G401.6 (cell line): ENCODE measurements at regions not wholly inside any gene's neighbourhood (a gene's known extent, or its start where the extent isn't known, plus 50 kb on each side); places are given as distances from the start of the nearest gene placed in this dataset.

Source experiments
- FAIRE-seq: peaks from 2 replicates; lab custom pipeline; 2012; peaks lifted over from hg19 to GRCh38; lab: Jason Lieb, UNC

DNA sequence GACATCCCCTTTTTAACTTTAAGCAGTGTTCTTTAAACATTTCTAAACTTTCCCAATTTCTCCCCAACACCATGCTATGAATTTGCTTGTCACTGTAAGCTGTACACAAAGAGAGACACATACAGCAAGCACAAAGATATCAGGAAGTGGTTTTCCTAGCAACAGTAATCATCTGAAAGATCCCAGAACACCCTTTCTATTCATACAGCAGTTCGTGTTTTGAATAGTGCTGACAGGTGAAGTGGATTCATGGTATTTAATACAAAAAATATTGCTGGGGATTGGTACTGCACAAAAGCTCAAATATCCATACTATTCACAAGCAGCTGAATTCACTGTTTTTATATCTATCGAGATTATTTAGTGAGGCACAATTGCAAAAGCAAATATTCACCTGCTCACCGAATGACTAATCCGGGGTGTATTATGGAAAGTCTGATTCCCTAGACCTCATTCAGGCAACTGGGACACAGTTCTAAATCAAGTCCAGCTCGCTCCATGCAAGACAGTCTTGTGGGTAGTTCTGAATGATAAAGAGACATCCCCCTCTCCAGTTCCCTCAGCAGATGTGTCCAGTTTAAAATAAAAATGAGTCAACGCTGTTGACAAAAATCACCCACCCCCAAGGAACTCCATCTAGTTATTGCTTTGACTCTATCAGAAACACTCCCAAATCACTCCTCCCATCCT lies 107.1 kb upstream of the TSHZ2 start:
- FAIRE-seq: no peak

DNA sequence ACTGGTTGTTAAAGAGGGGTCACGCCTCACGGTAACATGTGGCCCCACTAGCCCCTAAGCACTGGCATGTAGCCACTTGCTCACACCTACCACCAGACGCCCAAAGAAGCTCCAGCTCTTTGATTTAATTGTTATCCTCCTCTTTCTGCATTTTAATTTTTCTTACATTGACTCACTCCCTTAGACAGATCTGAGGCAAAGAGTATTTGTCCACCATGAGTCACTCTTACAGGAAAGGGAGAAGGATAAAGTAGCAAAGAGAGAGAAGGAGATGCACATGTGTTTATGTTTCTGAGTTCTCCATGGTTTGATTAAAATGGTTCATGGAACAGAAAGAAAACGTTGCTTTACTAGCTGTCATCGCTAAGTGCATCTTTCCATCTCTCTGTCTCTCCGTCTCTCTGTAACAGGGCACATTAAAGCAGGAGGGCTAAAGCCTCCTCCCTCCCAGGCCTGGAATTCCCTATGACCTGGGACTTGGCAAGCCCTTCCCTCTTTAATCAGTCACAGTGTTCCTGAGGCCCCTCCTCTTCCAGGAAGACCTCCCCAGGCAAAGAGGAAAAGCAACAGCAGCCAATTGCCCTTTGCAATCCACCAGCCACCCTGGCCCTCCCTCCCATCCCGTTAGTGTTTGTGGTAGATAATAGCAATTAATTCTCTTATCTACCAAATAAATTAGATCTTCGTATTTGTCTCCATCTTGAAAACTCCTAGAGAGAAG lies 112.8 kb upstream of the TSHZ2 start:
- no peak for FAIRE-seq

DNA sequence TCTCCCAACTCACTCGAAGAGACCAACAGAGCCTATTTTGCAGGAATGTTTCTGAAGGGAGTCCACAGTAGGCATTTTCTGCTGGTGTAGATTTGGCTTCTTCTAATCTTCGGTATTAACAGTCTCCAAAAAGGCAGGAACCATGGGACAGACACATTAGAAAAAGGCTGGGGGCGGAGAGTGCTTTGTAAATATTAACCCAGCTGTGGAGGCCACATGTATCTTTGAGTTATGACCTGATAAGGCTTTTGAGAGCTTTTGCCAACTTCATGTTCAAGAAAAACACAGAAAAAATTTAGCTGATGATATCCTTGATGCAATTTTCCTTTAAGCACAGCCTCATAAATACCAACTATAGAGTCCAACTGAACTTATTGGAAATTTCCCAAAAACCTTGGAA lies 119.4 kb upstream of the TSHZ2 start:
- FAIRE-seq: no peak

- no peak for FAIRE-seq
These were observed 124.3 kb upstream of the TSHZ2 start for GRCh38 chr20:52847731-52848359.

GRCh38 chr20:52847029-52847660 lies 125.0 kb upstream of the TSHZ2 start:
- no peak for FAIRE-seq

GRCh38 chr20:52845044-52845443 lies 127.1 kb upstream of the TSHZ2 start:
- FAIRE-seq: no peak

GRCh38 chr20:52843425-52843824 lies 128.7 kb upstream of the TSHZ2 start:
- no peak for FAIRE-seq

DNA sequence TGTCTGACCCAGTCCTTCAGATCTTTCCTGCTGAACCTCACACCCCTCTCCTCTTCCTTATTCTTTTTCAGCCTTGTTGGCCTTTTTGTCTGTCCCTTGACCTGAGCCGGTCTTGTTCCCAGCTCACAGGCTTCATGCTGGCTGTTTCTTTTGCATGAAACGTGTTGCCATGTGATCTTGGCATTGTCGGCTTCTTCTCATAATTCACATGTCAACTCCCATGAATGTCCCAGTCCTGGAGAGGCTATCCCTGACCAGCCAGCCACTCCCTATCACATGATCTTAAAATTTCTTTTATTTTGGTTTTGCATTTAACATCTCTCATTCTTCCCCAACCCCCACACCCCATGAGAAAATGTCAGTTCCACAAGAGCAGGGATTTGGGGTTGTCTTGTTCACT lies 131.2 kb upstream of the TSHZ2 start:
- FAIRE-seq: no peak

GRCh38 chr20:52840041-52840440 lies 132.1 kb upstream of the TSHZ2 start:
- no peak for FAIRE-seq

- no peak for FAIRE-seq
These were observed 133.5 kb upstream of the TSHZ2 start for GRCh38 chr20:52838510-52839241.

GRCh38 chr20:52837378-52837777 lies 134.8 kb upstream of the TSHZ2 start:
- no peak for FAIRE-seq

DNA sequence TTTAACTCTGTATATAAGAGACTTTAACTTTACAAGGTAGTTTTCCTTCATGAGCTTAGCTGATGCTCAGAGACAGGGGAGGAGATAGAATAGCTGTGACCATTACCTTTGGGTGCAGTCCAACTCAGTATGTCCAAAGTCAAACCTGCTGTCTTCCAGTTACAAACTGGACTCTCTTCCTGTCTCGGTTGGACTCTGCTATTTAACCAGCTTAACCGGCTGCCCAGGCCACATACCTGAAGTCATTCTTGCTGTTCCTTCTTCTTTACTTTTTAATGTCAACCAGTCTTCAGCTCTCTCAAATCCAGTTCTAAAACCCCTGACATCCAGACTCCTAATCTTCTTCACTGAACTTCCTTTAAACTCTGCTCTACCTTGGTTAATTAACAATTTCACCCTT lies 138.3 kb upstream of the TSHZ2 start:
- FAIRE-seq: no peak

- FAIRE-seq: no peak
These were observed 139.9 kb upstream of the TSHZ2 start for GRCh38 chr20:52832151-52832774.

DNA sequence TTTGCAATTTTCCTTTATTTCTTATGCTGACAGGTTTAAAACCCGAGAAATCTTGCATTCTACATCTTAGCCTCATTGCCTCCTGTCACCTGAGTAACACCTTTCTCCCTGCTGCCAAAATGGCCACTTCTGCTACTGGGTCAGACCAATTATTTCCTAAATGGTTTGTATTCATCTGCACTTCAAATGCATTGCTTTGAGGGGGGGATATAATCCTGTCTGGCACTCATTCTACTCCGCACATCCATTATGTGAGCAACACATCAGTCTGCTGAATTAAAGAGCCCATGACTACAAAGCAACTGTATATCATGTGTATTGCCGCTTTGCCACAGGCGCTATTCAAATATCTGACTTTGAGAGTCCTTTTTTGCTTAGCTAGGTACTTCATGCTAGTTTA lies 141.6 kb upstream of the TSHZ2 start:
- no peak for FAIRE-seq

DNA sequence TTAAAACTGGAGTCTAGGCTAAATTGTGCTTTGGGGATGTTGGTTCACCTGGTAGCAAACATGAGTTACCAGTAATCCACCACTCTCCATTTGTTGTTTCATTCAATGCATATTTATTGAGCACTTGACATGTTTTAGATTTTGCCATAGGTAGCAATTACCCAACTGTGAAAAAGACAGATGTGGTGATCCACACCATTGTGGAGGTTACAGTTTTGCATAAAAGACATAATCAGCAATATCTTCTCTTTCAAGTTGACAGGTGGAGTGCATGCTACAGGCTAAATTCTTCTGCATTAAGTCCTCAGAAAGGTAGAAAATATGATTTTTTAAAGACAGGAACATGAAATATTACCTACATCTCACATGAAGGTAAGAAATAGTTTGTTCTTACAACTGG lies 143.0 kb upstream of the TSHZ2 start:
- no peak for FAIRE-seq

DNA sequence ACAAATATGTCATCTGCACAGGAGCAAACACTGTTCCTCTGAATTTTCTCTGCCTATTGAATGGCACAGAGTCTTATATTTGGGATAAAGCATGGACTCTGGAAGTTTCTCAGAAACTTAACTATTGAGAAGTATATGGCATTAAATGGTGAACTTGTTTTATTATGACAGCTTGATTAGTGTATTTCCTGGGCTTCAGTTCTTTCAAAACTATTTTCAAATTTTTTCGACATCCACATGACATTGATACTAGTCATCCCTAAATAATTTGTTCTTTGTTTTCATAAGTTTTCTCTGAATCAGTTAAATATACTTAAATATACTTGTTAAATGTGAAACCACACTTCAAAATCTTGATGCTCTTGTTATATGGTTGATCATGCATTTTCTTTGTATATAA lies 144.0 kb upstream of the TSHZ2 start:
- no peak for FAIRE-seq

DNA sequence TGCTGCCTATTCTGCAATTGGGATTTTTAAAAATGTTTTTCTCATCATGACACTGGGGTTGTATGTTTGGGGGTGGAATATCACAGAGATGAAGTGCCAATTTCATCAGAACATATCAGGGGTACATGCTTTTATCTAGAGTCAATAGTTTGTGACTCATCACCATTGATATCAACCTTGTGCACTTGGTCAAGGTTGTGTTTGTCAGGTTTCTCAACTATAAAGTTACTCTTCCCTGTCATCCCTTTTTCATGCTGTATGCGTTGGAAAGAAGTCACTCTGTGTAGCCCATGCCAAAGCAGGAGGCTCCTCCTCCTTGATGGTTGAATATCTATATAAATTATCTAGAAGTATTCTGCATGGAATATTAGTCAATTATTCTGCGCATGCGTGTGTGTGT lies 145.4 kb upstream of the TSHZ2 start:
- FAIRE-seq: no peak

GRCh38 chr20:52826321-52826720 lies 145.8 kb upstream of the TSHZ2 start:
- no peak for FAIRE-seq

DNA sequence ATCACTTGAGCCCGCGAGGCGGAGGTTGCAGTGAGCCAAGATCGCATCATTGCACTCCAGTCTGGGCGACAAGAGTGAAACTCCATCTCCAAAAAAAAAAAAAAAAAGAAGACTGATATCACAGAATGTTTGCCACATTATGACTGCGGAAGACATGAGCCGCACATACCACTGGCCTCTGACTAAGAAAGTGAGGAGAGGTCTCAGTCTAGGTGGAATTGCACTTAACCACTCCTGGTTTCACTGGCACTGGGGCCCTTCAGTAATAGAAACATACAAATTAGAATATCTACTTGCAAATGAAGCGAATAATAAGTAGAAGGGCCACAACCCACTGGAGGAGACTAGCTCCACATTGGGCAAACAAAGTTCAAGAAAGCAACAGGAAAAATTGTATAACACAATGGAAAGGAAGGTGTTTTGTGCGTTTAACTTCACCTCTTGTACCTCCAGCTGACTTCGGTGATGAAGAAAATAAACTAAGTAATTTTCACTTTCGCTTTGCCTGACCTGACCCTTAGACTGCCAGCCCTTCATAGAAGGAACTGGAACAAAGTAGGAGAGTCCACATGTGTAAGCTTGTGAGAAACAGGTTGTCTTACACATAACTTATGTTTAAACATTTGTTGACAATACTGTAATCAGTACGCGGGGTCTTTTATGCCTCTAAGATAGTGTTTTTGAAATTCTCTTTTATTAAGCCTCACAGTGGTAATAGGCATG lies 147.5 kb upstream of the TSHZ2 start:
- FAIRE-seq: no peak

- FAIRE-seq: no peak
These were observed 148.9 kb upstream of the TSHZ2 start for GRCh38 chr20:52823303-52823702.

DNA sequence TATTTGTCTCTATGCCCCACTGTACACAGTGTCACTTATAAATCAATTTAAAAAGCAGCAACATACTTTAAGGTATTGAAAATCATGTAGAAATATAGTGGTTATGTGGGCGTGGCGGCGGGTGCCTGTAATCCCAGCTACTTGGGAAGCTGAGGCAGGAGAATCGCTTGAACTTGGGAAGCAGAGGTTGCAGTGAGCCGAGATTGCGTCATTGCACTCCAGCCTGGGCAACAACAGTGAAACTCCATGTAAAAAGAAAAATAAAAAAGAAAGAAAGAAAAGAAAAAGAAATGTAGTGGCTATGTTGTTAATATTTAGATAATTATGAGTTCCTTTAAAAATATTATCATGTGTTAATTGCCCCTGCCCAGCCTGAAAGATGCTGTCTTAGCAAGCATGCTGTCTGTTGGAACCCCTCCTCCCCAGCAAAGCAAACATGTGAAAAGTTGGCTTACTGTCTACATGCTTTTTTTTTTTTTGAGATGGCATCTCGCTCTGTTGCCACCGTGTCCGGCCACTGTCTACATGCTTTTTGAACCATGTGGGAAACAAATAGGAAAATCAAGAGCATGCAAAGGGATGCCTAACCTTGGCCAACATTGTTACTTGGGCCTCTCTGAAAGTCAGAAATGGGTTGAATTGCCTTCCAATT lies 151.4 kb upstream of the TSHZ2 start:
- FAIRE-seq: no peak
